ENCODE measurements at regions not wholly inside any gene's neighbourhood (a gene's known extent, or its start where the extent isn't known, plus 50 kb on each side); places are given as distances from the start of the nearest gene placed in this dataset.

GRCh38 chr6:16048221-16048620 is 80.7 kb upstream of the MYLIP start:
- no peak overlapping the region for H3K27ac Mint-ChIP-seq
- DNase-seq (ENCODE audit: extremely low spot score, unreplicated experiment), result no peak
- H3K36me3 Mint-ChIP-seq, result no peaks in the 10 kb centered on the region
- peaks cover 8% of the 10 kb centered on the region for H3K4me1 Mint-ChIP-seq (ENCODE audit: unreplicated experiment)
- no peaks in the 10 kb centered on the region for H3K27me3 Mint-ChIP-seq
- H3K9me3 Mint-ChIP-seq, result peaks cover 6% of the 10 kb centered on the region
- TF ChIP-seq CTCF (conservative IDR thresholded peaks at IDR 0.05), result no peak
- no peak overlapping the region for H3K4me3 Mint-ChIP-seq

- DNase-seq (ENCODE audit: extremely low spot score, unreplicated experiment), result no peak
- Mint-ChIP-seq H3K9me3 (peaks cover 6% of the 10 kb centered on the region), H3K27me3 (no peaks in the 10 kb centered on the region), H3K4me1 (ENCODE audit: unreplicated experiment) (peaks cover 8% of the 10 kb centered on the region), H3K27ac (no peak overlapping the region), H3K36me3 (no peaks in the 10 kb centered on the region), H3K4me3 (no peak overlapping the region)
- TF ChIP-seq CTCF (conservative IDR thresholded peaks at IDR 0.05), result no peak
Observed at GRCh38 chr6:16047435-16047990, 81.4 kb upstream of the MYLIP start.

- no peak for DNase-seq (ENCODE audit: extremely low spot score, unreplicated experiment)
- H3K36me3 Mint-ChIP-seq, result no peaks in the 10 kb centered on the region
- no peak for TF ChIP-seq CTCF (conservative IDR thresholded peaks at IDR 0.05)
- H3K4me1 Mint-ChIP-seq (ENCODE audit: unreplicated experiment), result peaks cover 8% of the 10 kb centered on the region
- H3K27ac Mint-ChIP-seq, result no peak overlapping the region
- H3K4me3 Mint-ChIP-seq, result no peak overlapping the region
- H3K9me3 Mint-ChIP-seq, result peaks cover 11% of the 10 kb centered on the region
- H3K27me3 Mint-ChIP-seq, result no peaks in the 10 kb centered on the region
Observed at GRCh38 chr6:16045238-16045637, 83.6 kb upstream of the MYLIP start.

- H3K36me3 Mint-ChIP-seq, result no peaks in the 10 kb centered on the region
Observed at GRCh38 chr6:16044211-16044643, 84.7 kb upstream of the MYLIP start.

DNA sequence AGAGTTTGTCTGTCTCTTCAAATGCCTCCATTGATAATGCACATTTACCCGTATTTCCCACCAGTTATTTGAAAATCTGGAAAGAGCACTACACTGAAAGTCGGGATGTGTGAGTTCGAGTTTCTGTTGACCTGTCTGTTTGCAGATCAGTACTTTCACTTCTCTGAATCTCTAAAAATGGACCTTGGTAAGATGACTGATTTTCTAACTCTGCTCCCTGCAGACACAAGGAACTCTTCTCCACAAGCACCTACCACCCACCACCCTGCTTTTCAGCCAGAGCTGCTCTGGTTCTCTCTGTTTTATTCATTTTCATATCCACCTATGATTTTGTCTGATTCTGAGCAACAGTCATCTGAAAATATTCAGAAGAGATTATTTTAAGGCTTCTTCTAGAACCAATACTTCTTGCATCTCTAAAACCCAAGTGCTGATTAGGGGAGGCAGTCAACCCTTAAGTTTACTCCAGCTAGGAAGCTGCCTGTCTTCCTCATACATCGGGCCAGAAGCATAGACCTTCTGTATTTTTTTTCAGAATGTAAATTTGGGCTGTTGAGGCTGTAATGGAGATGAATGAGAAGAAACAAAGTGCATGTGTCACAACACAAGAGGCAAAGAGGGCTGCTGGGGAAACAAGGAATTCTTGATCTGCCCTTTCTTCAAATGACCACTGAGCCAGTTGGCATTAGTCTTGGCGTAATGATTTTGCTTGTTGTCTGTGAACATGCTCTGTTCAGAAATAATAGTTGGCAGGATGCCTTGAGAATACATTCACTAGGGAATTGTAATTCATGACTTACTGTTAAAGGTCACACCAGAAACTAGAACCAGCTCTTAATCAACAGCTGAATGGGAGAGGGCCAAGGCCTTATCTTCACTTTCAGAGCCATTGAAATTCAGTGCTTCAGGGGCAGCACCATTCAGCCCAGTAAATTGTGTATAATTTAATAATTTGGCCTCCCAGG is 85.4 kb upstream of the MYLIP start:
- H3K27me3 Mint-ChIP-seq, result no peaks in the 10 kb centered on the region
- peaks cover 11% of the 10 kb centered on the region for H3K9me3 Mint-ChIP-seq
- TF ChIP-seq CTCF (conservative IDR thresholded peaks at IDR 0.05), result no peak

More at GRCh38 chr6:16044211-16044643, 84.7 kb upstream of the MYLIP start:
- no peak for DNase-seq (ENCODE audit: extremely low spot score, unreplicated experiment)
- no peaks in the 10 kb centered on the region for H3K27me3 Mint-ChIP-seq
- H3K4me1 Mint-ChIP-seq (ENCODE audit: unreplicated experiment), result peaks cover 5% of the 10 kb centered on the region
- no peak overlapping the region for H3K27ac Mint-ChIP-seq
- peaks cover 11% of the 10 kb centered on the region for H3K9me3 Mint-ChIP-seq
- H3K4me3 Mint-ChIP-seq, result no peak overlapping the region
- TF ChIP-seq CTCF (conservative IDR thresholded peaks at IDR 0.05), result no peak

More for the DNA sequence above, 85.4 kb upstream of the MYLIP start:
- no peak overlapping the region for H3K4me3 Mint-ChIP-seq
- DNase-seq (ENCODE audit: extremely low spot score, unreplicated experiment), result no peak
- peaks cover 4% of the 10 kb centered on the region for H3K4me1 Mint-ChIP-seq (ENCODE audit: unreplicated experiment)
- H3K36me3 Mint-ChIP-seq, result no peaks in the 10 kb centered on the region
- H3K27ac Mint-ChIP-seq, result no peak overlapping the region
